NCI-H1436 (cell line): ENCODE measurements at regions not wholly inside any gene's neighbourhood (a gene's known extent, or its start where the extent isn't known, plus 50 kb on each side); places are given as distances from the start of the nearest gene placed in this dataset.
"Not testable (repeated sequence)": the region's sequence is repeated elsewhere in the genome, so short reads cannot be mapped to it uniquely, and the experiment has no call there.

Experiments used
- DNase-seq: peaks from one replicate; lab custom pipeline; 2025; lab: John Stamatoyannopoulos, UW

- no peak for DNase-seq
Measured at GRCh38 chr1:54474310-54475251, 68.4 kb upstream of the SSBP3 start.

DNA sequence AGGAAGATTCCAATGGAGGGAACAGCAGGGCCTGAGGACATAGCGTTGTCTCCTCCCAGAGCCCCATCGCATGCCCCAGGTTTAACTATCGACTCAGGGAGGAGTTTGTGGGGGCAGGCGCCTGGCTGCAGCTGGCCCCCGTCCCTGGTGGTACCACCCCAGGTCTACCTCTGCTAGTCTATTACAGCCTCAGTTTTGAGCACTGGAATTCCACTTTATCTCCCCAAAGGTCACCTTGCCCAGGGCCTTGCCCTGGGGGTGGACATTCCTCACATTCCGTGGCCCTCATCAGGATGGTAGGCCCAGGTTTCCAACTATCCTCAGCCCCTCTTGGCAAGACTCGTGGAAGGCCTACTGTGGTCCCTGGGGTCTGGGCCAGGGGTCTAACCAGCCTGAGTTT is 65.4 kb upstream of the SSBP3 start:
- no peak for DNase-seq

DNA sequence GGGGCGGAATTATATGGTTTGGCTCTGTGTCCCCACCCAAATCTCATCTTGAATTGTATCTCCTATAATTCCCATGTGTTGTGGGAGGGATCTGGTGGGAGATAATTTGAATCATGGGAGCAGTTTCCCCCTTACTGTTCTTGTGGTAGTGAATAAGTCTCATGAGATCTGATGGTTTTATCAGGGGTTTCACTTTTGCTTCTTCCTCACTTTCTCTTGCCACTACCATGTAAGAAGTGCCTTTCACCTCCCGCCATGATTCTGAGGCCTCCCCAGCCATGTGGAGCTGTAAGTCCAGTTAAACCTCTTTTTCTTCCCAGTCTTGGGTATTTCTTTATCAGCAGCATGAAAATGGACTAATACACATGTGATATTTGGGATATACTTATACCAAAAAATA is 63.2 kb upstream of the SSBP3 start:
- not testable (repeated sequence) for DNase-seq

- not testable (repeated sequence) for DNase-seq
Measured at GRCh38 chr1:54468288-54469084, 62.3 kb upstream of the SSBP3 start.

DNA sequence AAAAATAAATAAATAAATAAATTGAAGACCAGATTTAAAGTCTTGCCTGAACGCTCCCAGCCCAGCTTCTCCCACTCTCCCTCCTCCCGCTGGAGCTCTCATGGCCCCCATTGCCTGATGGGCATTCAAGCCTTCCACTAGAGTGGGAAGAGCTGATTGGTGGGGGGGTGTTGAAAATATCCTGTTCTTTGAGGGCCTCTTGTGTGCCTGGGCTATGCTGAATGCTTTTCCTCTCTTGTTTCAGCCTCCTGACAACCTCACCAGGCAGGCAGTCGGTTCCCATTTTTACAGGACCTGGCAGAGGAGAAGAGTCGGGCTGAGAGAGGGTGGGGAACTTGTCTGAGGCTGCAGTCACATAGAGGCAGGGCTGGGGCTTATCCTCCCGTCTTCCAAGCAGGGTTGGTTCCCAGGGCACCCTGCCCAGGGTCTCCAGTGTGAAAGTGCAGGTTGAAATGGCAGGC is 59.2 kb upstream of the SSBP3 start:
- no peak for DNase-seq

DNA sequence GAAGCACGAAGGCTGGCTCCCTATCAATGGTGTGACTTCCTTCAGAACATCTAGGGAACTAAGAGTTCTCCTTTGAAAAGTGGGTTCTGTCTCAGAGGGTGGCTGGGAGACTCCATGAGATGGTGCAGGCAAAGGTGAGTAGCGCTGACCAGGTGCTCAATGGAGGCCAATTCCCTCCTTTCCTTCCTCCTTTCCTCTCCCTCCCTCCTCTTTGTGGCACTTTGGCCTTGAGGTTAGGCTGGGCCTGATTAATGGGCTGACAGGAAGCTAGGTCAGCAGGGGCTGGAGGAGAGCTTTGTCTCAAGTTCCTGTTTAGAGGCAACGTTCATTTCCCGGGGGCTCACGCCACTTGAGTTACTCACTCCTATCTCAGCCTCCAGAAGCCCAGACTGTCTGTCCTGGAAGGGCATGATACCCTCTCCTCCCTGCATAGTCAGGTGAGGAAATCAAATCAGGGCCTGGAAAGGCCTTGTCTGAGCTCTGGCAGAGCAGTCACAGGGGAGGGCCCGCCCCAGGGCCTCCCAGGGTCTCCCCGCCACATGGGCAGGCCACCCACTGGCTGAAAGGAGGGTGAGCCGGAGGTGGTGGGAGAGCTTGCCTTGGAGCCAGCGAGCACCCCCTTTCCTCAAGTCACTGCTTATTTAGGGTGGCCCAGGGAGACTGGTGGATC is 58.4 kb upstream of the SSBP3 start:
- DNase-seq: no peak

GRCh38 chr1:54464031-54464476 is 57.9 kb upstream of the SSBP3 start:
- DNase-seq: no peak

- DNase-seq: peak; percentile 33
Measured at GRCh38 chr1:54463259-54464030, 57.3 kb upstream of the SSBP3 start.

- no peak for DNase-seq
Measured at GRCh38 chr1:54462597-54463258, 56.5 kb upstream of the SSBP3 start.

DNA sequence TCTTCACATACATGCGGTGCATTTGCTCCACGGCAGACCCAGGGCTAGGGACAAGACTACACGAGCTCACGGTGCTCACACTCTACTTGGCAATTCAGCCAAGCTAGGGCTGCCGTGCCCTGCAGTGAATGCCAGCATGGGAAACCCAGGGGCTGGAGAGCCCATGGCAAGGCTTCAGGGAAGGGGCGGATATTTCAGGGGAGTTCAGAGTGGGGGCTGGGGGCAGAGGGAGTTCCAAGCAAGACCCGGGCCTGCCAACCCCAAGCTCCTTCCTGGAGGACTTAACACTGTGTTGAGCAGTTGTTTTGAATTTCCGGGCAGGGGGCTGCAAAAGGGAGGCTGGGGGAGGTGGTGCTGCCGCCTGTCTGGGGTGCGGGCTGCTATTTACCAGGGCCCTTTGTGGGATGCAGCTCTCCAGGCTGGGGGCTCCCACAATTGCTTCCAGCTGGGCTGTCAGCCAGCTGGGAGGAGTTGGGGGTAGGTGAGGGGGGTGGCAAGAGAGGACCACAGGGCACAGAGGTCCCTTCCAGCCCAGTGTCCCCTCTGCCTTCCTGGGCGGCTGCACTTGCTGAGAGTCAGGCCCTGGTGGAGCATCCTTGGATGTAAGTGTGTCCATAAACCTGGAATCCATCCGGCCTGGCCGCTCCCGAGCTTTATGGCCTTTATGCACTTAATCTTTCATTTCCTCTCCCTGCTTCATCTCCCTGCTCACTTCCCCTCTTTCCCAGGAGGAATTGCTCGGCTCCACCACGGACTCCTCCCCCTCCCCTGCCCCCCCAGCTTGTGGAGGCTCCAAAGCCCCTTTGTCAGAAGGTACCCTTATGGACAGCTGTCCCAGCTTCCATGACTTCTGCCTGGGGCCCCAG is 55.8 kb upstream of the SSBP3 start:
- no peak for DNase-seq

DNA sequence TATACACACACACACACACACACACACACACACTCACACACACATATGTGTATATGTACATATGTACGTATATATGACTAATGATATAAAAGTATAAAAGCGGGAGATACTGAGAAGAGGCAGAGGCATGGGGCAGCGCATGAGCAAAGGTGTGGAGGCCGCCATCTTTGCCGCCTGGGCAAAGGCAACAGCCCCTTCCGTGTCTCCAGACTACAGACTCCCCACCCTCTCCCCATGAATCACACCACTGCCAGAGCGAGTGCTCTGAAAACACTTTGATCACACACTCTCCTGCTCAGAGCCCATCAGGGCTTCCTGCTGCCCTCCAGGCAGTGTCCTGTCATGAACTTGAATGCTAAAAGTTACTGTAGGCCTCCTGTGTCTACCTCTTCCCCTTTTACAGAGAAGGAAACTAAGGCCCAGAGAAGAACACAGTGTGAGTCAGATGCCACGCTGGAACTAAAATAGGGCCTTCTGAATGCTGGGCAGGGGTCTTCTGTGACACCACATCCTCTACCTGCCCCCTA is 54.7 kb upstream of the SSBP3 start:
- DNase-seq: no peak

DNA sequence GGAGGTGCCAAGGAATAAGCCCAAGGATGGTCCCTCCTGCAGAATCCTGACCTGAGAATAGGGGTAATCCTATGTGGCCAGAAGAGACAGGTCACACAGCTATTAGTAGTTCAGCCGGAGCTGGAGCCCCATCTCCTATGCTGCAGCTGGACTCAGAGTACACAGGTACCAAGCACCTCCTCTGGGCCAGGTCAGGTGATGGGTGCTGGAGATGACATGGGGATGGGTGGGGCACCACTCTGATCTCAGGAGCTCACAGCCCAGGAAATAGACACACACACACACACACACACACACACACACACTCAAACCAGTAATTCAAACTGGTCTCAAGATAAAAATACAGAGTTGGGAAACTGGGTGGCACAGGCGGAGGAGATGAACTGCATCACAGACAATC is 54.2 kb upstream of the SSBP3 start:
- DNase-seq: no peak

DNA sequence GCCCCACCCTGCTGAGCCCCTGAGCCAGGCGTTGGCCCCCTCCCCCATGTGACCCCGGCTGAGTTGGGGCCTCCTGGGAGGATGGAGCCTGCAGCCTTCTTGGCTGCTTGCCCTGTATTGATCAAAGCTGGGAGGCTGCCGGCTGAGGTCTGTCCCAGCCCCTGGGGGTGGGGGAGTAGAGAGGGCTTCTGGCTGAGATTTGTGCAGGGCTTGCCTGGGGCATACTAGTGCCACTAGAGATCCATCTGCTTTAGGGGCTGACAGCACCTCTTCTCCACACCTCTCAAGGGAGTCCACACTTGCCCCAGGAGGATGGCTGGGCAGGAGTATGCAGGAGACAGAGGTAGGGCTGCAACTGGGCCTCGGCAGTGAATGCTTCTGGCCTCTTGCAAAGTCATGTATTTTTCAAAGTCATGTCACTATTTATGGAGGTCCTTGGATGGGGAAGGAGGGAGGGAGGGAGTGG is 53.6 kb upstream of the SSBP3 start:
- peak; percentile 80 for DNase-seq

- DNase-seq: no peak
Measured at GRCh38 chr1:54459140-54459539, 52.9 kb upstream of the SSBP3 start.

DNA sequence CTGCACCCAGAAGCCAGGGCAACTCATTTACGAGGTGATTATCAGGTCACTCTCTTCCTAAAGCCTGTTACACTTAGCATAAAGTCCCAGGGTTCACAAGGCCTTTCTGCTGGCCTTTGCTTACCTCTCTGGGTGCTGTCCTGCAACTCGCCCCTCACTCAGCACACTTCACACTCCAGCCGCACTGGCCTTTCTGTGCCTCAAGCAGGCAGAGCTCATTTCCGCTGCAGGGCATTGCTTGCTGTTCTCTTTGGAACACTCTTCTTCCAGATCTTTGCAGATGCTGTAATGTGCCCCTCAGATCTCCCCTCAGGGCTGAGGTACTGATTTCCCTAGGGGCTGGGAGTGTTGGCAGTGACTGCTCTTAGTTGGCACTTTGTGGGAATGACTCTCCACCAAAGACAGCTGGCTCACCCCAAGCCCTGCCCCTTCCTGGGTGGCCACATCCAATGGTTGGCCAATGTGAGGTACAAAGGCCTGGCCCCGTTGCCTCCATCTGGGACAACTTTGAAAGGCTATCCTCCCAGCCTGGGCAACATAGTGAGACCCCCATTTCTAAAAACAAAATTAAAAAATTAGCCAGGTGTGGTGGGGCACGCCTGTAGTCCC is 50.8 kb upstream of the SSBP3 start:
- DNase-seq: no peak

GRCh38 chr1:54456361-54456760 is 50.2 kb upstream of the SSBP3 start:
- DNase-seq: no peak
